ENCODE measurements at regions not wholly inside any gene's neighbourhood (a gene's known extent, or its start where the extent isn't known, plus 50 kb on each side); places are given as distances from the start of the nearest gene placed in this dataset.
A peak's percentile ranks its signal among the peaks of the same experiment; 100 is the strongest.

DNA sequence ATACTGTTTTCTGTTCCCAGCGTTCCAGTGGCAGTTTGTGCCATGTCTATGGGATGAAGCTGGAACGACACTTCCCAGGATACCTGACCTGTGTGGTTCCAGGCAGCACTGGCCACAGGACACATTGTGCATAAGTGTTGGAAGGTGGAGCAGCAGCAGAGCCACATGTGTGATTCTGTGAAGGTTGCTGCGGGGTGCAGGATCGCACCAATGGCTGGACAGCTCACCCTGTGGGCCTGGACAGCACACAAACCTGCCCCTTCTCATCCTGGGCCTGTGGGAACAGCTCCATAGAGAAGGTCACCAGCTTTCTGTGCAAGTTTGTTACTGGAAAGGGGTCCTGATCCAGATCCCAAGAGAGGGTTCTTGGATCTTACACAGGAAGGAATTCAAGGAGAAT lies 252.2 kb upstream of the RAB6C start:
- Histone ChIP-seq H3F3A (ENCODE audit: low read length, unreplicated experiment) (no peaks in the 10 kb centered on the region), H3K9me2 (replicated peaks; ENCODE audit: low read length) (no peaks in the 10 kb centered on the region), H3K4me1 (ENCODE audit: insufficient read depth, low read length) (no peaks in the 10 kb centered on the region), H3K27me3 (ENCODE audit: low read length) (peaks cover 17% of the 10 kb centered on the region), H3K9me3 (ENCODE audit: low read length) (no peaks in the 10 kb centered on the region), H3K36me3 (ENCODE audit: low read depth, low read length) (no peaks in the 10 kb centered on the region), H4K20me1 (ENCODE audit: low read length) (no peaks in the 10 kb centered on the region), H3K27ac (ENCODE audit: low read length) (no peak overlapping the region), H2AFZ (ENCODE audit: low read length) (no peak overlapping the region), H3K79me2 (ENCODE audit: low read length) (no peaks in the 10 kb centered on the region), H3K9ac (ENCODE audit: low read length) (no peak overlapping the region), H3K4me2 (ENCODE audit: low read length) (no peak overlapping the region), H3K4me3 (ENCODE audit: low read length) (no peak overlapping the region)
- no TSS peak for BruUV-seq (replicated peaks)
- CTCF ChIA-PET: no interaction called here
- POLR2A ChIA-PET (ENCODE audit: unreplicated experiment): interaction anchor here (0.7 kb wide), 1 partner anchor 972 kb away, joined by 4 read pairs; no protein-coding TSS in a partner anchor
- intact Hi-C loops (cut with micrococcal nuclease): no loop called here
- TF ChIP-seq, protein P1, sequence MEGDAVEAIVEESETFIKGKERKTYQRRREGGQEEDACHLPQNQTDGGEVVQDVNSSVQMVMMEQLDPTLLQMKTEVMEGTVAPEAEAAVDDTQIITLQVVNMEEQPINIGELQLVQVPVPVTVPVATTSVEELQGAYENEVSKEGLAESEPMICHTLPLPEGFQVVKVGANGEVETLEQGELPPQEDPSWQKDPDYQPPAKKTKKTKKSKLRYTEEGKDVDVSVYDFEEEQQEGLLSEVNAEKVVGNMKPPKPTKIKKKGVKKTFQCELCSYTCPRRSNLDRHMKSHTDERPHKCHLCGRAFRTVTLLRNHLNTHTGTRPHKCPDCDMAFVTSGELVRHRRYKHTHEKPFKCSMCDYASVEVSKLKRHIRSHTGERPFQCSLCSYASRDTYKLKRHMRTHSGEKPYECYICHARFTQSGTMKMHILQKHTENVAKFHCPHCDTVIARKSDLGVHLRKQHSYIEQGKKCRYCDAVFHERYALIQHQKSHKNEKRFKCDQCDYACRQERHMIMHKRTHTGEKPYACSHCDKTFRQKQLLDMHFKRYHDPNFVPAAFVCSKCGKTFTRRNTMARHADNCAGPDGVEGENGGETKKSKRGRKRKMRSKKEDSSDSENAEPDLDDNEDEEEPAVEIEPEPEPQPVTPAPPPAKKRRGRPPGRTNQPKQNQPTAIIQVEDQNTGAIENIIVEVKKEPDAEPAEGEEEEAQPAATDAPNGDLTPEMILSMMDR (conservative IDR thresholded peaks at IDR 0.05; ENCODE audit: low read depth, low read length): no peak
- TF ChIP-seq EZH2 (IDR thresholded peaks at IDR 0.05; ENCODE audit: low read length, unreplicated experiment) (no peak), EZH2phosphoT487 (IDR thresholded peaks at IDR 0.05; ENCODE audit: borderline replicate concordance, low read length) (no peak)
- ATAC-seq (no peak), DNase-seq (no peak)

DNA sequence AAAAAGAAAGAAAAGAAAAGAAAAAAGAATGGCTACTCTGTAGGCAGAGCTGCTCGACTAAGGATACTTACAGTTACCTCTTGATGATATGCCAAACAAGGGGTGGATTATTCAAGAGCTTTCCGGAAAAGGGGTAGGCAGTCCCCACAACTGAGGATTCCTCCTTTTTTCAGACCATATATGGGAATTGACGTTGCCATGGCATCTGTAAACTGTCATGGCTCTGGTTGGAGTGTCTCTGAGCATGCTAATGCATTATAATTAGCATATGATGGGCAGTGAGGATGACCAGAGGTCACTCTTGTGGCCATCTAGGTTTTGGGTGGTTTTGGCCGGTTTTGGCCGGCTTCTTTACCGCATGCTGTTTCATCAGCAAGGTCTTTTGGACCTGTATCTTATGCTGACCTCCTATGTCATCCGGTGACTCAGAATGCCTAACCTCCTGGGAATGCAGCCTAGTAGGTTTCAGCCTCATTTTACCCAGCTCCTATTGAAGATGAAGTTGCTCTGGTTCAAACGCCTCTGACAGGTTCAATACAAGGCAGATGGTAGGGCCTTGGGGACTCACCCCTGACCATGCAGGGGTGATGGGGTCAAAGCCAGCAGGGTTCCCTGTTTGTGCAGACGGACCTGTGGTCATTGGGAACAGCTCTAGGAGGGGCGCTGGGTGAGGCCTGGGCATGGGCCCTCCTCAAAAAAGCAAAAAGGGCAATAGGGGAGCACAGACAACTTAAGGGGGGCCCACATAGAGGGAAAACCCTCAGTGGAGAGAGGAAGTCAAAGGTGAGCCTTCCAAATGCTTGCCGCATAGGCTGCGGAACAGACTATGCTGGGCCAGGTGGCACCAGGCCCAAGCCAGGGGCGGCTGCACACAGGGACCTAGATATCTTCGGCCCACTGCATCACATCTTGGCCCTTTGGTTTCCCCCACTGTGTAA lies 251.2 kb upstream of the RAB6C start:
- Histone ChIP-seq H3K9ac (ENCODE audit: low read length) (no peak overlapping the region), H3K4me1 (ENCODE audit: insufficient read depth, low read length) (no peaks in the 10 kb centered on the region), H3F3A (ENCODE audit: low read length, unreplicated experiment) (no peaks in the 10 kb centered on the region), H2AFZ (ENCODE audit: low read length) (no peak overlapping the region), H3K36me3 (ENCODE audit: low read depth, low read length) (no peaks in the 10 kb centered on the region), H3K9me3 (ENCODE audit: low read length) (no peaks in the 10 kb centered on the region), H3K9me2 (replicated peaks; ENCODE audit: low read length) (no peaks in the 10 kb centered on the region), H3K4me3 (ENCODE audit: low read length) (no peak overlapping the region), H3K27me3 (ENCODE audit: low read length) (peaks cover 7% of the 10 kb centered on the region; the same call in 1 of the 2 replicates), H3K4me2 (ENCODE audit: low read length) (no peak overlapping the region), H3K27ac (ENCODE audit: low read length) (no peak overlapping the region), H3K79me2 (ENCODE audit: low read length) (no peaks in the 10 kb centered on the region), H4K20me1 (ENCODE audit: low read length) (no peaks in the 10 kb centered on the region)
- no peak for ATAC-seq
- intact Hi-C loops (cut with micrococcal nuclease): no loop called here
- POLR2A ChIA-PET (ENCODE audit: unreplicated experiment): no interaction called here
- DNase-seq: peak; percentile 11
- CTCF ChIA-PET: no interaction called here
- BruUV-seq (replicated peaks): no TSS peak
- TF ChIP-seq EZH2 (IDR thresholded peaks at IDR 0.05; ENCODE audit: low read length, unreplicated experiment) (no peak), EZH2phosphoT487 (IDR thresholded peaks at IDR 0.05; ENCODE audit: borderline replicate concordance, low read length) (no peak)
- TF ChIP-seq, protein P1 (conservative IDR thresholded peaks at IDR 0.05; ENCODE audit: low read depth, low read length): no peak

DNA sequence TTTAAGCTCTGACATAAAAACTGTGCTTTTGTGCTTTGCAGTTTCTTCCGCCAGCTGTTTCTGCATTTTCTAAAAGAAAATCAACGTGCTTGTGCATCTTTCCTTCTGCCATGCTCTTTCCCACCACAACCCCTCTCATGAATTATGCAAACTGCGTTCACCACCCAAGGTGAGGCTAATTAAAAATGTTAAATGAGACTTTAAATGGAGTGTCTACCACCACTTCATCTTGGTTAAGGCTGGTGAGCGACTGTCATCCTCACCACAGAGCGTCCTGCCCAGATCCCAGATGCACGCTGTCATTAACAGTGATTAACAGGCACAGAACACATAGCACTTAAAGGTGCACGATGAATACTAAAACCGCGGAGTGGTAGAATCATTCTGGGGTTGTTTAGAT lies 250.5 kb upstream of the RAB6C start:
- H3K27ac ChIP-seq (ENCODE audit: low read length): no peak overlapping the region
- no peaks in the 10 kb centered on the region for H3K27me3 ChIP-seq (ENCODE audit: low read length)
- no TSS peak for BruUV-seq (replicated peaks)
- H3F3A ChIP-seq (ENCODE audit: low read length, unreplicated experiment): no peaks in the 10 kb centered on the region
- intact Hi-C loops (cut with micrococcal nuclease): no loop called here
- H3K9ac ChIP-seq (ENCODE audit: low read length): no peak overlapping the region
- ChIA-PET CTCF (no interaction called here), POLR2A (ENCODE audit: unreplicated experiment) (no interaction called here)
- no peaks in the 10 kb centered on the region for H3K4me1 ChIP-seq (ENCODE audit: insufficient read depth, low read length)
- H3K4me3 ChIP-seq (ENCODE audit: low read length): no peak overlapping the region
- no peaks in the 10 kb centered on the region for H3K9me3 ChIP-seq (ENCODE audit: low read length)
- no peak overlapping the region for H2AFZ ChIP-seq (ENCODE audit: low read length)
- DNase-seq (no peak), ATAC-seq (no peak)
- no peaks in the 10 kb centered on the region for H4K20me1 ChIP-seq (ENCODE audit: low read length)
- H3K9me2 ChIP-seq (replicated peaks; ENCODE audit: low read length): no peaks in the 10 kb centered on the region
- no peaks in the 10 kb centered on the region for H3K79me2 ChIP-seq (ENCODE audit: low read length)
- H3K36me3 ChIP-seq (ENCODE audit: low read depth, low read length): no peaks in the 10 kb centered on the region
- no peak overlapping the region for H3K4me2 ChIP-seq (ENCODE audit: low read length)
- TF ChIP-seq, protein P1 (conservative IDR thresholded peaks at IDR 0.05; ENCODE audit: low read depth, low read length): no peak
- TF ChIP-seq EZH2 (IDR thresholded peaks at IDR 0.05; ENCODE audit: low read length, unreplicated experiment): no peak
- no peak for TF ChIP-seq EZH2phosphoT487 (IDR thresholded peaks at IDR 0.05; ENCODE audit: borderline replicate concordance, low read length)
